Activated CD4-positive, alpha-beta memory T cell treated with anti-CD3 and anti-CD28 coated beads for 36 hours (primary cell): ENCODE measurements at regions not wholly inside any gene's neighbourhood (a gene's known extent, or its start where the extent isn't known, plus 50 kb on each side); places are given as distances from the start of the nearest gene placed in this dataset.

ENCODE experiments used
- CTCF ChIA-PET: fragments of 350-600 bp; sonication (Branson Sonifier 250); formaldehyde crosslinking; loops from one replicate; lab custom pipeline; 2021; ENCODE audit warnings: antibody characterized with exemption, inconsistent platforms; lab: Charles Lee
- POLR2A ChIA-PET: fragments of 350-600 bp; sonication (Branson Sonifier 250); formaldehyde crosslinking; loops from one replicate; lab custom pipeline; 2021; ENCODE audit warnings: antibody characterized with exemption; lab: Charles Lee
- DNase-seq: peaks from one replicate; pipeline ENCODE4 v3.0.0-alpha.2; 2020
- H3K27ac Mint-ChIP-seq: one replicate; pipeline ENCODE4 v1.8.0; 2021; ENCODE audit warnings: mixed read lengths
- H3K27me3 Mint-ChIP-seq: one replicate; pipeline ENCODE4 v1.8.0; 2021; ENCODE audit warnings: mixed read lengths
- H3K36me3 Mint-ChIP-seq: one replicate; pipeline ENCODE4 v1.8.0; 2021; ENCODE audit warnings: mixed read lengths
- H3K4me1 Mint-ChIP-seq: one replicate; pipeline ENCODE4 v1.8.0; 2021; ENCODE audit warnings: low read depth, mixed read lengths
- H3K4me3 Mint-ChIP-seq: one replicate; pipeline ENCODE4 v1.8.0; 2021; ENCODE audit warnings: mild to moderate bottlenecking, mixed read lengths
- H3K9me3 Mint-ChIP-seq: one replicate; pipeline ENCODE4 v1.8.0; 2021; ENCODE audit warnings: mixed read lengths
- intact Hi-C: fragments of 100-400 bp; cut with micrococcal nuclease; formaldehyde crosslinking; loops from one replicate; pipeline ENCODE4 v1.15.1; 2023

DNA sequence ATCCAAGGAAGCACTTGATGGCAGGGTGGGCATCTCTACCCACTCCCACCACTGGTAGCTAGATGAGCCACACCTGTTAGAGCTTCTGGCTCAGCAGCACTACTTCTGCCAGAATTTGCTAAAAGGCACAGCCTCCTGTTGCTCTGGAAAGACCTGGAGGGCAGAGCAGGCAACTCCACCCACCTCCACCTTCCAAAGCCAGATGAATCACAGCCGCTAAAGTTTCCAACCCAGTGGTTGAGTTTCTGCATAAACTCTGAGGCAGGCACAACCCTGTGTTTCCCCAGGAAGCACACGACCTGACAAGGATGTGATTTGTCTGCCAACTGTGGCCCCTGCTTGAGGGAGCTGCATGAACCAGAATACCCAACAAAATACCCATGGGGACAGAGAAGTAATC, 111.6 kb upstream of the GCFC2 start:
- no peaks in the 10 kb centered on the region for H3K4me1 Mint-ChIP-seq
- CTCF ChIA-PET, result no interaction called here

DNA sequence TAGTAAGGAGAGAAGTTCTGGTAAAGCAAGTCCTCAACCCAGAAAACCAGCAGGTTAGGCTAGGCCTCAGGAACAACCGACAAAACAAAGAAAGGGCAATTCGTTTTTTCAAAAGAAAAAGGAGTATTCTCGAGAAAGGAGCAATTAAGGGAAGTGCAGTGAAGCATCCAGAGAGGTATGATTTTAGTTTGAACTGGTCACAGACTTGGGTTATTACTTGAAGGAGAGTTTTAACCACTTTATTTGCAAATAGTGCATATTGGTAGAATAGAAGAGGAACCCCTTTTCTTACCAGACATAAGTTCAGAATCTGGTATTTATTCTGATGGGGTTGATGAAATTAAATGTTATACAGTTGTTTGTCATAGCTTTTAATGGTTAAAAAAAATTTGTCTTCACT, 110.0 kb upstream of the GCFC2 start:
- intact Hi-C loops, result no loop called here
- no peak for DNase-seq
- ChIA-PET POLR2A (no interaction called here), CTCF (no interaction called here)
- H3K36me3 Mint-ChIP-seq, result no peaks in the 10 kb centered on the region
- H3K9me3 Mint-ChIP-seq, result peaks cover 9% of the 10 kb centered on the region
- no peaks in the 10 kb centered on the region for H3K4me1 Mint-ChIP-seq
- H3K27me3 Mint-ChIP-seq, result no peaks in the 10 kb centered on the region
- no peak overlapping the region for H3K27ac Mint-ChIP-seq
- H3K4me3 Mint-ChIP-seq, result no peak overlapping the region

More for the DNA sequence above, 111.6 kb upstream of the GCFC2 start:
- no peak for DNase-seq
- Mint-ChIP-seq H3K9me3 (peaks cover 9% of the 10 kb centered on the region), H3K36me3 (no peaks in the 10 kb centered on the region), H3K27me3 (no peaks in the 10 kb centered on the region), H3K27ac (no peak overlapping the region), H3K4me3 (no peak overlapping the region)
- POLR2A ChIA-PET, result no interaction called here
- intact Hi-C loops, result no loop called here

DNA sequence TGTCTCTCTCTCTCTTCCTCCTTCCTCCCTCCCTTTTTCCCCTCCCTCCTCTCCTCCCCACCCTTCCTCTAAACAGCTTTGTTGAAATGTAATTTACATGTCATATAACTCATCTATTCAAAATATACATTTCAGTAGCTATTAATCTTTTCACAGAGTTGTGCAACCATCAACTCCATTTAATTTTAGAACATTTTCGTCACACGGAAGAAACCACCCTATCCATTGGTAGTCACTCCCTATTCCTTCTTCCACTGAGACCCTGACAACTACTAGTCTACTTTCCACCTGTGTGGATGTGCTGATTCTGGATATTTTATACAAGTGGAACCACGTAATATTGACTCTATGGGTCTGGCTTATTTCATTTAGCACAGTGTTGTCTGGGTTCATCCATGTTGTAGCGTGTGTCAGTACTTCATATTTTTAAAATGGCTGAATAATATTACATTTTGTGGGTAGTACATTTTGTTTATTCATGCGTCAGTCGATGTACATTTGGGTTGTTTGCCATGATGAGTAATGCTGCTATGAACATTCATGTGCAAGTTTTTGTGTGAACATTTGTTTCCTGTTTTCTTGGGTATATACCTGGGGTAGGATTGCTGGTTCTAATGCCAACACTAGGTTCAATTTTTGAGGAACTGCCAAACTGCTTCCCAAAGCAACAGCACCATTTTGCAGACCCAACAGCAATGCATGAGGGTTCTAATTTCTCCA, 100.1 kb upstream of the GCFC2 start:
- Mint-ChIP-seq H3K4me1 (no peaks in the 10 kb centered on the region), H3K9me3 (no peaks in the 10 kb centered on the region), H3K27me3 (peaks cover 2% of the 10 kb centered on the region), H3K4me3 (no peak overlapping the region), H3K36me3 (no peaks in the 10 kb centered on the region), H3K27ac (no peak overlapping the region)
- intact Hi-C loops, result no loop called here
- DNase-seq, result no peak
- CTCF ChIA-PET, result no interaction called here
- POLR2A ChIA-PET, result no interaction called here

DNA sequence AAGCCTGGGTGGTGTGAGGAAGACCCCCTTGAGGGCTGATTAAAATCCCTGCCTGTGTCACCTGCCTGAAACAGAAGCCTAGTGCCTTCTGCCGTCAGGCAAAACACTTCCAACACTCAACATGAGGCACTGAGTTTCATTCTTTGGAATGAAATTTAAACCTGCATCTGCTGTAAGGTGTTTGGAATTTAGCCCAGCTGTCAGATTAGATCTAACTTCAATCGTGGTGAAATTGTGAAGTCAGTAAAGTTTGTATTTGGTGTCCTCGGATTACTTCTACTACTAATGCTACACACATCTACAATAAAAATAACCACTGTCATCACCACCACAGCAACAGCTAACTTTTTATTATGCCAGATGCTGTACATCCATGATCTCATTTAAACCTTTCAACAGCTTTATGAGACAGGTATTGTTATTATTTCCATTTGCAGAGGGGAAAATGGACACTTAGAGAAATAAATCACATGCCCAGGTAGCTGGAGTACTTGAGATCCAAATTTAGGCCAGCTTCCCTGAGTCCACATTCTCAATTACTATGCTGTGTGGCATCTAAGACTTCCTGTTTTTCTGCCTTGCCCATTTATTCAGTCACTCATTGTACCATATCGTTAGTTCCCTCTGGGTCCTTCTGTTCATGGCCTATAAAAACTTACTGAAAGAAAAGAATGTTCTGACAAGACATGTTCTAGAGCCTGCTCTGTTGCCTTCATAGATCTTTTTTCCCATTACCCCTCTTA, 98.2 kb upstream of the GCFC2 start:
- Mint-ChIP-seq H3K27me3 (no peaks in the 10 kb centered on the region), H3K36me3 (no peaks in the 10 kb centered on the region), H3K27ac (no peak overlapping the region), H3K9me3 (no peaks in the 10 kb centered on the region), H3K4me1 (no peaks in the 10 kb centered on the region), H3K4me3 (no peak overlapping the region)
- POLR2A ChIA-PET, result no interaction called here
- no peak for DNase-seq
- CTCF ChIA-PET, result no interaction called here
- intact Hi-C loops, result no loop called here

DNA sequence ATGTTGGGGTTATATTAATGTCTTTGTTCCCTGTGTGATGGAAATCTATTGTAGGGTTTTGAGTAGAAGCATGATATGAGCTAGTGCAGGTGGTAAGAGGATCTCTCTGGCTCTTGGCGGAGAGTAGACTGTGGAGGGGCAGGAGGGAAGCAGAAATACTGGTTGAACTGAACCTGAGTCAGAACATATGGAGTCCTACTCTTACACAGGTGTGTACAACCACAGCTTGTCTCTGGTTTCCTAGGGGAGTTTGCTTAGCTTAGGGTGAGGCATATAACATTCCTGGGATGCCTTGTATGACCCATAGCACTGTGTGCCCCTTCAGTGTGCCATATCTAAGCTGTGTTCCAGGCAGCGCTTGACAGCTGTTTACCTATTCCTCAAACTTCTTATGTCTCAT, 97.3 kb upstream of the GCFC2 start:
- Mint-ChIP-seq H3K36me3 (no peaks in the 10 kb centered on the region), H3K27me3 (no peaks in the 10 kb centered on the region), H3K9me3 (no peaks in the 10 kb centered on the region), H3K4me3 (no peak overlapping the region), H3K27ac (no peak overlapping the region), H3K4me1 (no peaks in the 10 kb centered on the region)
- DNase-seq, result no peak
- intact Hi-C loops, result no loop called here
- CTCF ChIA-PET, result no interaction called here
- POLR2A ChIA-PET, result no interaction called here

DNA sequence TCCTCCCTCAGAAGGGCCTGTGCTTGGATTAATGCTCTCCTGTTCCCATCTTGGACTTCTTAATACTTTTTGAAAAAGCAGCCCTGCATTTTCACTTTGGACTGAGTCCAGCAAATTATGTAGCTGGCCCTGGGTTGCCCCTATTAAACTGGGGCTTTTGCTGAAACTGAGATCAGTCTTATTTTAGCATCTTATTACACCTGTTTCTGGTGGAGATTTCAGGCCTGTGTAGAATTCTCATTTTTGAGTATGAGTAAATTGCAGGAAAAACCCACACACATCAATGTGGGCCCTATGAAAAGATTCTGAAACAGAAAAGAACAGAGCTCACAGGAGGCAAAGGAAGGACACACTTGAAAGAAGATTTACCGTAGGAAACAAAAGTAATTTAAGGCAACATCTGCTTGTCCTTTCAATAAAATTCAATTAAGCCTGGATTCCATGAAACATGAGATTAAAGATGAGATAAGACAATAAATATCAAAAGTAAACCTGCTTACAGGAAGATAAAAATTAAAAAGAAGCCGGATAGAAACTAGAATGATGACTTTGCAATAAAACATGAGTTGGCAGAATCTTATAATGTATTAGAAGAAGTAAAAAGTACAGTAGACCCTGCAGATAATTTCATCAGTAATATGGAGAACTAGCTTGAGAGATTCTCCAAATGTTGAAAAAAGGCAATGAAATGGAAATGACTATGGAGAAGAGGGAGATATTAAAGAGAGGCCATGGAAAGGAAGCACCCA, 90.7 kb upstream of the GCFC2 start:
- Mint-ChIP-seq H3K9me3 (no peaks in the 10 kb centered on the region), H3K36me3 (no peaks in the 10 kb centered on the region), H3K4me1 (no peaks in the 10 kb centered on the region), H3K27me3 (no peaks in the 10 kb centered on the region), H3K4me3 (no peak overlapping the region), H3K27ac (no peak overlapping the region)
- POLR2A ChIA-PET, result no interaction called here
- intact Hi-C loops, result no loop called here
- CTCF ChIA-PET, result no interaction called here
- no peak for DNase-seq

DNA sequence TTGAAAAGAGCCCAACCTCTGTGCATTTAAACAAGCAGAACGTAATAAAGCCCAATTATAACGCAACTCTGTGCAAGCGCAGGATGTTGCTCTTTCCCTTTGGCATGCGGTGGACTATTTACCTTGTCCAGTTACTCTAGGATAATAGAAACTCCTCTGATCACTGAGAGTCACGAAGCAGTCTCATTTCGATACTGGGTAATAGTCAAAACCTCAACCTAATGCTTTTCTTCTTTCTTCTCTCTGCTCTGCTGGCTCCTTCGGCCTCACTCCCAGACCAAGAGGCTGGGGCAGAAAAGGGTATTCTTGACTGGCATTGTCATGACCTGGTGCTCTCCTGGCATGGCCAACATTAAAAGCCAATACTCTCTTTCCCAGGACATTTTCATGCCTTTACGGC, 89.7 kb upstream of the GCFC2 start:
- Mint-ChIP-seq H3K9me3 (no peaks in the 10 kb centered on the region), H3K27me3 (no peaks in the 10 kb centered on the region), H3K36me3 (no peaks in the 10 kb centered on the region), H3K4me1 (no peaks in the 10 kb centered on the region), H3K27ac (no peak overlapping the region), H3K4me3 (no peak overlapping the region)
- ChIA-PET CTCF (no interaction called here), POLR2A (no interaction called here)
- intact Hi-C loops, result no loop called here
- DNase-seq, result no peak

DNA sequence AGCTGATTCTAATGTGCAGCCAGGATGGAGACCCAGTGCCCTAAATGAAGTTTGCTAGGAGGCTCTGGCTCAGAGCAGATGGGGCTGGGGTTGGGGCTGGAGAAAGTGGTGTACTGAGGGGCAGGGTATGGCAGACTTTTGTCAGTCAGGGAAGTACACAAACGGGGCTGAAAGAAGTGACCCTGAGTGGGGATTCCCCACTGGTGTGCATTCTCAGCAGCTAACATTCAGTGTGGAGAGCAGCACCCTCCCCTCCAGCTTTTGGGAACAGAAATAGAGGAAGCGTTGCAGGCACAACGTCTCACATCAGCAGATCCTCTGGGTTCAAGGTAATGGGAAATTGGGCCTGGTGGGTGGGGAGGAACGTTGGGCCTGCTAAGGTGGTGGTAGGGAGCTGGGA, 89.1 kb upstream of the GCFC2 start:
- H3K4me1 Mint-ChIP-seq, result no peaks in the 10 kb centered on the region
- H3K9me3 Mint-ChIP-seq, result no peaks in the 10 kb centered on the region
- no peak overlapping the region for H3K27ac Mint-ChIP-seq
- ChIA-PET POLR2A (no interaction called here), CTCF (no interaction called here)
- intact Hi-C loops, result no loop called here
- no peak for DNase-seq
- H3K27me3 Mint-ChIP-seq, result no peaks in the 10 kb centered on the region
- no peak overlapping the region for H3K4me3 Mint-ChIP-seq
- H3K36me3 Mint-ChIP-seq, result no peaks in the 10 kb centered on the region

DNA sequence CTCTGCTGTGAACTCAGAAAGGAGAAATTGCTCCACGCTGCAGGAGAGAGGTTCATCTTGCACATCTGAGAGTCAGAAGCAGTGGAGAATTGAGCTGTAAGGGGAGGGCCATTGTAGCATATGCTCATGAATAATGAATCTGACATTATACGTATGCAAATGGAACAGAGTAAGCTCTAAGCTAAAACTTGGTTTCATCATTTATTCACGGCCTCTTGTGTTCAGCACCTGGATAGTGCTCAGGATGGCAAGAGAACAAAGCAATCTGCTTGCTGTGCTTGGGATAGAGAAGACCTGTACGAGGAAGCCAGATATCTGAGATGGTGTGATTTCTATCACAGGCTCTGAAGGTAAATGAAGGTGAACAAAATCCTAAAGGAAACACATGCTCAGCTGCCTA, 87.9 kb upstream of the GCFC2 start:
- no peaks in the 10 kb centered on the region for H3K9me3 Mint-ChIP-seq
- no peaks in the 10 kb centered on the region for H3K4me1 Mint-ChIP-seq
- H3K4me3 Mint-ChIP-seq, result no peak overlapping the region
- H3K36me3 Mint-ChIP-seq, result no peaks in the 10 kb centered on the region
- intact Hi-C loops, result no loop called here
- no peak for DNase-seq
- ChIA-PET POLR2A (no interaction called here), CTCF (no interaction called here)
- H3K27me3 Mint-ChIP-seq, result no peaks in the 10 kb centered on the region
- no peak overlapping the region for H3K27ac Mint-ChIP-seq

DNA sequence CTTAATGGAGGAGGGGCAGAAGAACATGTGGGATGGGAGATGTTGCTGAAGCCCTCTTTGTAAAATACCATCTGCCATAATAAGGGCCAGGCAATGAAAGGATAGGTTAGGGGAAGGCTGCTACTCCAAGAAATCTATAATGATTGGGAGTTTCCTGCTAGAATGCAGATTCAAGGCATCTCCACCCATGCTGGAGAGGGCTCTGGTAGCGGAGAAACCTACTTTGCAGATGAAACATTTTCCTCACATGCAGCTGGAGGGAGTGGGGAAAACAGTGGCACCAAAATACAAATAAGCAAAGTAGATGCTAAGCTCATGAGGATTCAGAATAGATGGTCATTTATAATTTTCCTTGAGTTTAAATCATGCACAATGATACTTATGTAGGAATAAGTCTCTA, 82.3 kb upstream of the GCFC2 start:
- ChIA-PET POLR2A (no interaction called here), CTCF (no interaction called here)
- Mint-ChIP-seq H3K4me1 (no peaks in the 10 kb centered on the region), H3K36me3 (no peaks in the 10 kb centered on the region), H3K9me3 (no peaks in the 10 kb centered on the region), H3K27me3 (no peaks in the 10 kb centered on the region), H3K27ac (no peak overlapping the region), H3K4me3 (no peak overlapping the region)
- intact Hi-C loops, result no loop called here
- DNase-seq, result no peak

DNA sequence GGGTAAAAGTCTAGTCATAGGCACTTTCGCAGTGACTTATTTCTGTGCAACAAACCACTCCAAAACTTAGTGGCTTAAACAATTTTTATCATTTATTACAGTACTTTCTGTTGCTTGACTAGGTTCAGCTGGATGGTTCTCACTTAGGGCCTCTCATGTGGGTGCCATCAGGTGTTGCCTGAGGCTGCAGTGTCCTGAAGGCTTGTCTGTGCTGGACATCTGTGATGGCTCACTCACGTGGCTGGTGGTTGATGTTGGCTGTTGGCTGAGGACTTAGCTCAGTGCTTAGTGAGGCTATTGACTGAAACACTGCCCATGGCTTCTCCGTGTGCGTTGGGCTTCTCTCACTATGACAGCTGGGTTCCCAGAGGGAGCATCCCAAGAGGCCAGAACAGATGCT, 81.4 kb upstream of the GCFC2 start:
- CTCF ChIA-PET, result no interaction called here
- H3K27ac Mint-ChIP-seq, result no peak overlapping the region
- no peaks in the 10 kb centered on the region for H3K9me3 Mint-ChIP-seq
- no peak for DNase-seq
- H3K36me3 Mint-ChIP-seq, result no peaks in the 10 kb centered on the region
- no peaks in the 10 kb centered on the region for H3K27me3 Mint-ChIP-seq
- POLR2A ChIA-PET, result no interaction called here
- no peak overlapping the region for H3K4me3 Mint-ChIP-seq
- no peaks in the 10 kb centered on the region for H3K4me1 Mint-ChIP-seq
- intact Hi-C loops, result no loop called here

DNA sequence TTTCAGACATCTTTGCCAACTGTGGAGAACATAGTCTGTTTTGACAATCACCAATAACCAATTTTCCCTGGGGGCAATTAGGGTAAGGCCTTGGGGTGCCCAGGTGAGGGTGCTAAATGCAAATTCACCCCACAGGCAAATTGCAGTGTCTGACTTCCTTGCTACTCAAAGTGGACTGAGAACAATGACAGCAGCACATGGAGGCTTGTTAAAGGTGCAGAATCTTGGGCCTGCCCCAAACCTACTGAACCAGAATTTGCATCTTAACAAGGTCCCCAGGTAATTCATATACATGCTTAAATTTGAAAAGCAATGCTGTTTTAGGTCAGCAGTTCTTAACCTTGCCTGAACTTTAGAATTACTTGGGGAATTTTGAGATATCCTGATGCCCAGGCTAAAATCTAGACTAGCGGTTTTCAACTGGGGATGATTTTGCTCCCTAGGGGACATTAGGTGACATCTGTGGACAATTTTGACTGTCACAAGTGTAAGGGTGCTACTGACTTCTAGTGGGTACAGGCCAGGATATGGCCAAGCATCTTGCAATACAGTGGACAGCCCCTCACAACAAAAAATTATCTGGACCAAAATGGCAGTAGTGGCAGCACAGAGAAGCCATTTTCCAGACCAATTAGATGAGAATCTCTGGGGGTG, 80.2 kb upstream of the GCFC2 start:
- CTCF ChIA-PET, result no interaction called here
- POLR2A ChIA-PET, result no interaction called here
- Mint-ChIP-seq H3K27me3 (no peaks in the 10 kb centered on the region), H3K4me3 (no peak overlapping the region), H3K27ac (no peak overlapping the region), H3K9me3 (no peaks in the 10 kb centered on the region), H3K4me1 (no peaks in the 10 kb centered on the region), H3K36me3 (no peaks in the 10 kb centered on the region)
- intact Hi-C loops, result no loop called here
- DNase-seq, result no peak
